ENCODE measurements at regions not wholly inside any gene's neighbourhood (a gene's known extent, or its start where the extent isn't known, plus 50 kb on each side); places are given as distances from the start of the nearest gene placed in this dataset.

DNA sequence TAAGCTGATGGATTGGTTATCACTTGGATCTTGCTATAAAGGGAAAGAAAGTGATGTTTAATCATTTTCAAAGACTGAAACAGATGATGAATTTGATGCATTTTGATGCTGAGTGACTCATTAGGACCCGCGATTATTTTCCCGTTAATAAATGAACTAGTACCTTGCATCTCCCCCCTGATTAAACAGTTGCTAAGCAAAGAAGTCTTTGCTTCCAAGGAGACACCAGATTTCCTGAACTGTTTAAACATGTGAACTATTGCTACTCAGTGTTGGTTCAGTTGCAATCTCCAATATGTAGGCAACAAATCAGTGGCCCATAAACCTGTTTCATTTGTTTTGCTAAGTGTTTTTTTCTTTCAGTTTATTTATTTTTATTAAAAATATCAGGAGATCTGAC is 375.2 kb downstream of the AACS start:
- no peak for DNase-seq

DNA sequence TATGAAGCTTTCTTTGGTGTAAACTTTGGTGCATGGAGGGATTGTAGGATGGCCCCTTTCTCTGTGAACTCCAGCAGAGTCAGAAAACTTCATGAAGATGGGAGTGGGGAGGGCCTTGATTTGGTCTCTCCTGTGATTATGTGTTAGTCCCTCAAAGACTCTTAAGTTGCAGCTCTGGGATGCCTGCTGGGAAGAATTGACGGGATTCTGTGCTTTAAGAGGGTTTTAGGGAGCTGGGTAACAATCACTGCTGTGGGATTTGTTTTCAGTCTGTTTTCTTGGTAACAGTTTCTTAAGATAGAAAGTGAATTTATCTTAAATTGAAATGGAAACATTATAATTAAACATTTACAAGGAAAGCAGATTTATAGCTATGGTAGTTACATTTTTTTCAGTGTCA is 378.1 kb downstream of the AACS start:
- DNase-seq = no peak

- DNase-seq = no peak
Observed at GRCh38 chr12:125451408-125451807, 386.2 kb downstream of the AACS start.

GRCh38 chr12:125453751-125454150 is 388.5 kb downstream of the AACS start:
- no peak for DNase-seq

GRCh38 chr12:125454291-125454690 is 389.1 kb downstream of the AACS start:
- DNase-seq = no peak

- no peak for DNase-seq
Observed at GRCh38 chr12:125454786-125455480, 389.7 kb downstream of the AACS start.

- DNase-seq = no peak
Observed at GRCh38 chr12:125455556-125455955, 390.3 kb downstream of the AACS start.

DNA sequence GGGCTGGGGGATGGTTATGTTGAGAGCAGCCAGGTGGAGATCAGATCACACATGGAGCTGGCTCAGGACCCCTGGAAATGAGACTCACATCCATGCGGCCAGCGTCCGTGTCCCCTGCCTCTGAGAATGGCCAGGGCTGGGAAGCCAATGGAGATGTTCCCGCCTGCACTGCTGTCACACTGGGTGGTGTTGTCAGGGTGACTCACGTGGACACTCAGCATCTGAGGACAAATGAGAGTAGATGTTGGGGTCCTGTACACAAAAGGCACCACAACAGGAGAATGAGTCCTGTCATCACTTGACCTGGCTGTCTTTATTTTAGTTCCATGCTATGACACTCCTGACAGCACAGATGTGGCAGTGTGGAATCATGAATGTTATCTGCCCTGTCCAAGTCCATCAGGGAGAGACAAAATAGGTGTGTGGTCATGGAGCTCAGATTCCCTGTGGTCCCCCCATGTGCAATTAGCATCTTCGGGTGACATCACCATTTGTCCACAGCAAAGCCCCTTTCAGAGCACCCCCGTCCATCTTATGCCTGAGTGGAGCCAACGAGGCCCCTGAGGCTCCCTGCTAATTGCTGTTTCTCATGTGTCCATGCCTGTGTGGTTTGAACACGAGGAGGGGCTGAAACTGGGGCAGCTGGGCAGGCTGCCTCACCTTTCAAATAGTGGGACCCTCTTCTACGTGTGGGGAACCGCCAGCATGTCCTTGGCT is 393.5 kb downstream of the AACS start:
- no peak for DNase-seq

- no peak for DNase-seq
Observed at GRCh38 chr12:125461831-125462230, 396.6 kb downstream of the AACS start.

DNA sequence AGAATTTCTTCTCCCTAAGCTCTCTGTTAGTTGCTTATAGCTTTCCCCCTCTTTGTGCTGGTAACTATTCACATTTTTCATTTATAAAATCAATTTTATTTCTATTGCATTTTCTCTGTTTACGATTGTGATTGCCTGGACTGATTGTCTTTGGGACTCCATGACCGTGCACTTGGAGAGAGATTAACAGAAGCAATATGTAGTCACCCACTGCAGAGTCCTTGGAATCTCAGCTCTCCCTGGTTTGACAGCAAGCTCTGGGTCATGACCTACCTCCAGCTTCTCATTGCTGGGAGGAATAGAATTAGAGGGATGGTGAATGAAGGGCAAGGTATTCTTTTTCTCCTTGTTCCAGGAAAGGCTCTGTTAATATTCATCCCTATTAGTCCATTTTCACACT is 398.2 kb downstream of the AACS start:
- DNase-seq = no peak

GRCh38 chr12:125467363-125467762 is 402.1 kb downstream of the AACS start:
- DNase-seq = no peak

DNA sequence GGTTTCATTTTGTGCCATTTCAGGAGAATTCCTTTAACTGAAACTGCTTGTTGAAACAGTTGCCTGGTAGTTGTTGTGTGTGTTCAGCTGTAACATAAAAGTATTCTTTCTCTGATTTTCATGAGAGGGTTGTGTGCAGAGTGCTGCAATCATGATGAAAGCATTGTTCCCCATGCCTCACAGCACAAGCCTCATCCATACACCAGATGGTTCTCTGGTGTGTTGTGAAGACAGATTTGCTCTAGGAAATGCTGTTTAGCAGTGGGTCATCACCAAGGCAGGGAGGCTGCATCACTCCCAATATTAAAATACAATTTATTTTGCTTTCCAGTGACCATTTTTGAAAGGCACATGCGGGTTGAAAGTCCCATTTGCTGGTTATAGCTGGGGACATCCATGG is 404.4 kb downstream of the AACS start:
- no peak for DNase-seq

DNA sequence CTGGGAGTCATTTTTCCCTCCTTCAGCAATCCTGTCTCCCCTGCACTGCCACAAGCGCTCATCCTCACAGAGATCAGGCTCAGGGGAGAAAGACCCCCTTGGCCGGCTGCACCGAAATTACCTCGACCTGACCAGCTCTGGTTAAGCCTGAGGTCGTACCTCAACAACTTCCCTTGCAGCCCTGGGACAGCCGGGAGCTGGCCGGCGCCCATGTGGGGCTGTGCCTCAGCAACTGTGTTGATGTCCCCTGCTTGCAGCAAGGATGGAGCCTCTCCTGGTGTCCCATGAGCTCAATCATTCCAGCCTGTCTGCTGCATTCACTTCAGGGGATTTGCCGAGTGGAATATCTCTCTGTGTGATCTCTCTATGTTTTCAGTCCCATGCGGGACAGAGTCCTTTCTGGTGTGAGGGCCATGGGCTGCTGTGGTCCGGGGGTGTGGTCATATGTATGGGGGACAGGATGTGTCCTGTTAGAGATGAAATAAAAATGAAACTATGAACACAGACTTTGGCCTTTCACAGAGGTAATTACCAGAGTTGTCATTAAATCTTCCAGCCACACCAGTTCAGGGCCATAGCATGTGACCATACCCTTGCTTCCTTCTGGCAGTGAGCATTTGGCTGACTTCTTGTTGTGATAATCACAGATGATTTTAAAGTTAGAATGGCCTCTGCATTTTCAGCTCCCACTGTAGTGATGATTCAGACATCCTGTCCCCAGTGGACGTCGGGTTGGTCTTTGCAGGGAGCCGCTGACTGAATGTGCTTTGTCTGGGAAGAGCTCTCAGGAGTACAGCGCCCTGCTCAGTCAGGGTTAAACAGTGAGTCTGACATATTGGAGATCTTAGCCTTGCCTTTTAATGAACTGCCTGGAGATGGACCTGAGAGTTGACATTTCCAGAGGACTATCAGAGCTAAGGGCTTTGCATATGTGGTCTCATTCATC is 405.9 kb downstream of the AACS start:
- DNase-seq = no peak

- no peak for DNase-seq
Observed at GRCh38 chr12:125473501-125473900, 408.3 kb downstream of the AACS start.

- no peak for DNase-seq
Observed at GRCh38 chr12:125487336-125487735, 422.1 kb downstream of the AACS start.

DNA sequence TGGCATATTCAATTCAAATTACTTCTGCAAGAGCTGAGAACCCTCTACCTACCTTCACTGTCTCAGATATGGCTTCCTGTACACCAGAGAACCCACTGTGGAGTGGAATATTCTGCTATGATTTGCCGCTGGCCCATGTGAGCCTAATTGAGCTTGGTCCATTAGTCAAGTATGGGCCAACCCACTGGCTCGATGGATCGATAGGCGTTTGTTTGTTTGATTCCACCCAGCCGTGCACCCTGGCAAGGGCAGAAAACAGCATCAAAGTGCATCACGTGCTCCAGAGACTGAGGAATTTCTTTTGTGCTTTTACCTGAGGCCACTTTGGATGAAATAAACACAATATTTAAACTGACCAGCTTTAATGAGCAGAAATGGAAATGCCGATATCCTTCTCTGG is 426.3 kb downstream of the AACS start:
- DNase-seq = no peak

GRCh38 chr12:125492354-125493270 is 427.4 kb downstream of the AACS start:
- no peak for DNase-seq

DNA sequence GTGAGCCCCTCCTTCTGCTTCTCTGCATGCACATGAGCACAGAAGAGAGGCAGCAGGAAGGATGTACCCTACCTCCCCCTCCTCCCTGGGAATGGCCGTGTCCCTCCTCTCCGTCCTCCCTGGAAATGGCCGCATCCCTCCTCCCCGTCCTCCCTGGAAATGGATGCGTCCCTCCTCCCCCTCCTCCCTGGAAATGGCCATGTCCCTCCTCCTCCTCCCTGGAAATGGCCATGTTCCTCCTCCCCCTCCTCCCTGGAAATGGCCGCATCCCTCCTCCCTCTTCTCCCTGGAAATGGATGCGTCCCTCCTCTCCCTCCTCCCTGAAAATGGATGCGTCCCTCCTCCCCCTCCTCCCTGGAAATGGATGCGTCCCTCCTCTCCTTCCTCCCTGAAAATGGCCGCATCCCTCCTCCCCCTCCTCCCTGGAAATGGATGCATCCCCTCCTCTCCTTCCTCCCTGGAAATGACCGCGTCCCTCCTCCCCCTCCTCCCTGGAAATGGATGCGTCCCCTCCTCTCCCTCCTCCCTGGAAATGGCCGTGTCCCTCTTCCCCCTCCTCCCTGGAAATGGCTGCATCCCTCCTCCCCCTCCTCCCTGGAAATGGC is 428.6 kb downstream of the AACS start:
- no peak for DNase-seq

DNA sequence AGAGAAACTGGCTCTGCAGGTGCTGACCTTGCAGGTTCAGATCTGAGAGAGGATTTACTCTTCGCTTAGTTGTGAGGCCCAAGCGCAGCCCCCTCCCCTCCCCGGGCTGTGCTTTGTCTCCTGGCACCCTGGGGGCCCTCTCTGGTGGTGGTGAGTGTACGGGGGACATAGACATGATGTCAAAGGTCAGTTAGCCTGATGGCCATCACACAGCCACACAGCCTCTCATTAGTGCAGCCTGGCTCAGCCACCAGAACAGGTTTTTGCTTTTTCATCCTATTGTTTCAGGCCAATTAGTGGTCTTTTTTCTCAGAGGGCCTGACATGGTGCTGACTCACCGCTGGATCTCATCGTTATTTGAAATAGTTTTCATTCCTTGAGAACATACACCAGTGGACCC is 437.9 kb downstream of the AACS start:
- no peak for DNase-seq

- no peak for DNase-seq
Observed at GRCh38 chr12:125509195-125509594, 444.0 kb downstream of the AACS start.

DNA sequence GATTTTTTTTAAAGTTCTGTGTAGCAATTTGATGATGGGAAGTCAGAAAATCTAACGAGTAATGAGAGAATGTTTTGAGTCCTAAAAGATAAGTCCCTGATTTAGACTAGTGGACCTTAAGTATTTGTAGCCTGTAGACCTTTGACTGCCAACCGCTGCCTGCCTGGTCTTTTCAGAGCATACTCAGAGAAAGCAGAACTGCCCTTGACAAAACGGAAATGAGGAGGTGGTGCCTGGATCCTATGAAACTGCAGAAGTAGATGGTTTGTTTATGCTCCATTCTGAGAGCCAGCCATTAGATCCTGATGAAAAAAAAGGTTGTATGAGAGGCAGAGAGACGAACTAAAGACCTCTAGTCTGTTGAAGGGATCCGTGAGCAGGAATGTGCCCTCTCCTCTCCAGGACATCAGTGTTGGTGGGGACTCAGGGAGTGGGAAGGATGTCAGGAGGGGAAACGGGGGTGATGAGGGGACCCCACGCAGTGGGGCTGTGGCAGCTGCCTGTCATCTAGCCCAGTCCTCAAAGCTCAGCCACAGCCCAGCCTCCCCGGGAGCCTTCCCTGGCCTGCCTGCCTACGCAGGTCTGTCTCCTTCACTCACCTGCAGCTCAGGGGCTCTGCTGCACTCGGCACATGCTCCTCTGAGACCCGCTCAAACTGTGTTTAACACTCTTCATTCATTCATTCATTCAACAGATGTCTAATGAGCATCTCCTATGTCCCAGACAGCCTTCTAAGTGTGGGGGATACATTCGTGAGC is 447.5 kb downstream of the AACS start:
- no peak for DNase-seq
